NT2/D1 (cell line): ENCODE measurements at regions not wholly inside any gene's neighbourhood (a gene's known extent, or its start where the extent isn't known, plus 50 kb on each side); places are given as distances from the start of the nearest gene placed in this dataset.
"Not testable (repeated sequence)": the region's sequence is repeated elsewhere in the genome, so short reads cannot be mapped to it uniquely, and the experiment has no call there.

Experiments
- DNase-seq: peaks from one replicate; pipeline ENCODE4 v3.0.0-alpha.2; 2011; ENCODE audit warnings: low read depth, low spot score
- H3K27me3 ChIP-seq: 2 replicates; pipeline ENCODE4 v1.6.0; 2011; ENCODE audit warnings: mild to moderate bottlenecking; ENCODE audit not compliant: insufficient read length, insufficient read depth
- H3K36me3 ChIP-seq: 2 replicates; pipeline ENCODE4 v1.6.1; 2011; ENCODE audit warnings: mild to moderate bottlenecking, low read length, mixed read lengths; ENCODE audit not compliant: insufficient read depth, insufficient read length
- H3K4me1 ChIP-seq: 2 replicates; pipeline ENCODE4 v1.5.1; 2011; ENCODE audit not compliant: insufficient read depth, insufficient read length
- H3K4me3 ChIP-seq: 2 replicates; pipeline ENCODE4 v1.5.1; 2011; ENCODE audit warnings: low read depth; ENCODE audit not compliant: insufficient read length
- H3K9ac ChIP-seq: 2 replicates; pipeline ENCODE4 v1.6.0; 2011; ENCODE audit warnings: low read depth; ENCODE audit not compliant: insufficient read length
- H3K9me3 ChIP-seq: 2 replicates; pipeline ENCODE4 v1.5.1; 2011; ENCODE audit warnings: mild to moderate bottlenecking, low read length; ENCODE audit not compliant: insufficient read depth
- SUZ12 ChIP-seq: IDR thresholded peaks from 2 replicates; pipeline ENCODE4 v1.6.1; 2011; ENCODE audit not compliant: insufficient read length, insufficient read depth; ENCODE audit errors: extremely low read depth
- YY1 ChIP-seq: IDR thresholded peaks from 2 replicates; pipeline ENCODE4 v1.6.1; 2011; ENCODE audit not compliant: insufficient read length, insufficient read depth
- ZNF274 ChIP-seq: IDR thresholded peaks from 2 replicates; pipeline ENCODE4 v1.6.1; 2011; ENCODE audit warnings: mild to moderate bottlenecking, low read depth, low read length

- H3K36me3 ChIP-seq: no peaks in the 10 kb centered on the region
- no peak for TF ChIP-seq SUZ12
- no peak for TF ChIP-seq YY1
- TF ChIP-seq ZNF274: no peak
- no peak overlapping the region for H3K4me3 ChIP-seq
- H3K9me3 ChIP-seq: no peaks in the 10 kb centered on the region
- H3K4me1 ChIP-seq: peaks cover 2% of the 10 kb centered on the region
- DNase-seq: no peak
- no peak overlapping the region for H3K9ac ChIP-seq
- H3K27me3 ChIP-seq: no peaks in the 10 kb centered on the region
Observed at GRCh38 chr6:81966968-81967367, 214.5 kb upstream of the TENT5A start.

- H3K4me1 ChIP-seq: no peaks in the 10 kb centered on the region
- DNase-seq: no peak
- TF ChIP-seq SUZ12 (no peak), YY1 (no peak), ZNF274 (no peak)
- H3K9me3 ChIP-seq: peaks cover 14% of the 10 kb centered on the region; the same call in 1 of the 2 replicates
- H3K9ac ChIP-seq: no peak overlapping the region
- H3K27me3 ChIP-seq: no peaks in the 10 kb centered on the region
- no peaks in the 10 kb centered on the region for H3K36me3 ChIP-seq
- no peak overlapping the region for H3K4me3 ChIP-seq
Observed at GRCh38 chr6:81962198-81962597, 209.7 kb upstream of the TENT5A start.

- no peak for DNase-seq
- H3K9me3 ChIP-seq: no peaks in the 10 kb centered on the region
Observed at GRCh38 chr6:81950877-81951276, 198.4 kb upstream of the TENT5A start.

GRCh38 chr6:81948861-81949260 lies 196.4 kb upstream of the TENT5A start:
- TF ChIP-seq YY1 (no peak), ZNF274 (no peak), SUZ12 (no peak)

More at GRCh38 chr6:81950877-81951276, 198.4 kb upstream of the TENT5A start:
- no peak overlapping the region for H3K9ac ChIP-seq
- H3K4me3 ChIP-seq: no peak overlapping the region
- no peaks in the 10 kb centered on the region for H3K27me3 ChIP-seq
- TF ChIP-seq SUZ12: no peak
- H3K36me3 ChIP-seq: no peaks in the 10 kb centered on the region
- H3K4me1 ChIP-seq: no peaks in the 10 kb centered on the region

GRCh38 chr6:81948196-81948595 lies 195.7 kb upstream of the TENT5A start:
- not testable (repeated sequence) for H3K9ac ChIP-seq, H3K4me3 ChIP-seq, H3K36me3 ChIP-seq, DNase-seq, H3K4me1 ChIP-seq, H3K9me3 ChIP-seq, H3K27me3 ChIP-seq

More at GRCh38 chr6:81948861-81949260, 196.4 kb upstream of the TENT5A start:
- Histone ChIP-seq H3K4me1 (no peaks in the 10 kb centered on the region), H3K9ac (no peak overlapping the region), H3K36me3 (no peaks in the 10 kb centered on the region), H3K27me3 (no peaks in the 10 kb centered on the region), H3K4me3 (no peak overlapping the region), H3K9me3 (no peaks in the 10 kb centered on the region)
- no peak for DNase-seq

GRCh38 chr6:81944661-81945060 lies 192.2 kb upstream of the TENT5A start:
- H3K4me3 ChIP-seq: no peak overlapping the region
- DNase-seq: no peak
- no peaks in the 10 kb centered on the region for H3K36me3 ChIP-seq
- H3K9me3 ChIP-seq: no peaks in the 10 kb centered on the region
- no peak overlapping the region for H3K9ac ChIP-seq
- TF ChIP-seq SUZ12 (no peak), ZNF274 (no peak), YY1 (no peak)
- H3K4me1 ChIP-seq: no peaks in the 10 kb centered on the region
- H3K27me3 ChIP-seq: no peaks in the 10 kb centered on the region

GRCh38 chr6:81942842-81943241 lies 190.4 kb upstream of the TENT5A start:
- not testable (repeated sequence) for H3K27me3 ChIP-seq, H3K4me1 ChIP-seq, H3K4me3 ChIP-seq, H3K36me3 ChIP-seq, H3K9me3 ChIP-seq, DNase-seq, H3K9ac ChIP-seq

- Histone ChIP-seq H3K36me3 (no peaks in the 10 kb centered on the region), H3K4me1 (no peaks in the 10 kb centered on the region), H3K27me3 (no peaks in the 10 kb centered on the region), H3K4me3 (no peak overlapping the region), H3K9me3 (no peaks in the 10 kb centered on the region), H3K9ac (no peak overlapping the region)
- DNase-seq: no peak
- TF ChIP-seq ZNF274 (no peak), SUZ12 (no peak), YY1 (no peak)
Observed at GRCh38 chr6:81942067-81942370, 189.5 kb upstream of the TENT5A start.
